NB4 (cell line): ENCODE measurements at regions not wholly inside any gene's neighbourhood (a gene's known extent, or its start where the extent isn't known, plus 50 kb on each side); places are given as distances from the start of the nearest gene placed in this dataset.

Source experiments
- CTCF ChIP-seq: IDR thresholded peaks from one replicate; pipeline ENCODE4 v1.5.1; 2012; ENCODE audit warnings: low read depth, low read length
- POLR2A ChIP-seq: IDR thresholded peaks from 2 replicates; pipeline ENCODE4 v1.6.1; 2011; ENCODE audit warnings: mild to moderate bottlenecking; ENCODE audit not compliant: insufficient read length; ENCODE audit errors: extremely low read depth

- TF ChIP-seq CTCF (no peak), POLR2A (no peak)
These were observed 378.4 kb upstream of the NRP1 start for GRCh38 chr10:33712825-33713224.
